NCI-H2171 treated with DMSO at 0.1 percent for 48 hours (cell line): ENCODE measurements at regions not wholly inside any gene's neighbourhood (a gene's known extent, or its start where the extent isn't known, plus 50 kb on each side); places are given as distances from the start of the nearest gene placed in this dataset.
"Not testable (repeated sequence)": the region's sequence is repeated elsewhere in the genome, so short reads cannot be mapped to it uniquely, and the experiment has no call there.

Source experiments
- DNase-seq: peaks from one replicate; lab custom pipeline; 2025; lab: John Stamatoyannopoulos, UW

DNA sequence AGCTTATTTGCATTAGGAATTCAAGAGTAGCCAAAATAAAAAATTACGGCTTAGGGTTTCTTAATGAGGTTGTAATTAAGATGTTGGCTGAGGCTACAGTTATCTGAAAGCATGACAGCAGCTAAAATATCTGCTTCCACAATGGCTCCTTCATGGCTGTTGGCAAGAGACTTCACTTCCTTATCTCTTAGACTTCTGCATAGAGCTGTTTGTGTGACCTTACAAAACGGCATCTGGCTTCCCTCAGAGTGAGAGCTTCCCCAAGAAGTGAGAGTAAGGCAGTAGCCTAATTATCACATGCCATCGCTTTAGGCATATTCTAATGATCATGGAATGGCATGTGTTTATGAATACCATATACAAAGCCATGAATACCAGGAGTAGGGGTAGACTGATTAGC, 57.6 kb downstream of the CCDC59 start:
- no peak for DNase-seq

DNA sequence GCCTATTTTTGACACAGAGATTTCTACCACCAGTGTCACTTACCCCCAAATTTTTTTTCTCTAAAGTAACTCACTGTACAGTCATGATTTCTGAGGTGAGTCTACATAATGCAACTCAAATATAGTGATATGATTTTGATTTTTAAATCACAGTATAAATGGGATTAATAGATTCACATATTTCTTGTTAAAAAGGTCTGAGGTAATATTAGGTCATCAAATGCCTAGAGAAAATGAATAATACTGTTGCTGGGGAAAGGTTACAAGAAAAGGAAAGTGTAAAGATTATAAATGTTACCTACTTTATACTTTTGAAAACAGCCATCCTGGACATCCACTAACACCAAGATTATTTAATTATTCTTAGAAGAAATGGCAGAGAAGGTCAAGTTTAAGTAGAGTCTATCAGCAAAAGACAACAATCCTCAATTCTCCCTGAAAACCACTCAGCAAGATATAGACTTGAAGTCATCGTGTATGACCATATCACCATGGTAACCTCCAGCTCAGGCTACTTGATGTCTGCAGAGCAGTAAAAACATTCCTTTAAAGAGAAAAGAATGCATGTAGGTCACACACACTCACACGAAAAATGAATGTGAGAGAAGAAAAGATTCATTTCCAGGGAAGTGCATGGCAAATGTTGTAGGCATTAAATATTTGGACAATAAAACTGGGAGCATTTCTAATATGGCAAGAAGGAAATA, 58.7 kb downstream of the CCDC59 start:
- DNase-seq, result no peak

DNA sequence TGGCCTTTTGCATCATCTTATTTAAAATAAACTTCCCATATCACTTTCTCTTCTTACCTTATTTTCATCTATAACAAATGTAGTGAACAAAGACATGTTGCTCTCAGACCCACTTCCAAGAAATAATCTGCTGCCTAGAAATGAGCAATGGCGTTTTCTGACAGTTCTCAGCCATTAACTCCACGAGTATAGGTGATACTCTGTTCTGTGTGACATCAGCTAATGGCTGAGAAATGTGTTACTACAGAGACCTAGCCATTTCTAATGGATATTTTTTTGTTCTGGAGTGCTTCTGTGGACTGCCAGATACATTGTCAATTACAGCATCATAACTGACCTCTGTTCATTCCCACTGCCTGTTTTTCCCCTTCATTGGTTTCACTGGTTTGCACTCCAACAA, 67.8 kb downstream of the CCDC59 start:
- no peak for DNase-seq

DNA sequence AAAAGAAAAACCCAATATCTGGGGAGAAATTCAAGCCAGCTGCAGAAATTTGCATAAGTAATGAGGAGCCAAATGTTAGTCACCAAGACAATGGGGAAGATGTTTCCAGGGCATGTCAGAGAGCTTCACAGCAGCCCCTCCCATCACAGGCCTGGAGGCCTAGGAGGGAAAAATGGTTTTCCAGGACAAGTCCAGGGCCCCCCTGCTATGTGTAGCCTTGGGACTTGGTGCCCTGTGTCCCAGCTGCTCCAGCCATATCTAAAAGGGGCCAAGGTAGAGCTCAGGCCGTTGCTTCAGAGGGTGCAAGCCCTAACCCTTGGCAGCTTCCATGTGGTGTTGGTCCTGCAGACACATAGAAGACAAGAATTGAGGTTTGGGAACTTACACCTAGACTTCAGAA, 76.9 kb downstream of the CCDC59 start:
- DNase-seq, result not testable (repeated sequence)

DNA sequence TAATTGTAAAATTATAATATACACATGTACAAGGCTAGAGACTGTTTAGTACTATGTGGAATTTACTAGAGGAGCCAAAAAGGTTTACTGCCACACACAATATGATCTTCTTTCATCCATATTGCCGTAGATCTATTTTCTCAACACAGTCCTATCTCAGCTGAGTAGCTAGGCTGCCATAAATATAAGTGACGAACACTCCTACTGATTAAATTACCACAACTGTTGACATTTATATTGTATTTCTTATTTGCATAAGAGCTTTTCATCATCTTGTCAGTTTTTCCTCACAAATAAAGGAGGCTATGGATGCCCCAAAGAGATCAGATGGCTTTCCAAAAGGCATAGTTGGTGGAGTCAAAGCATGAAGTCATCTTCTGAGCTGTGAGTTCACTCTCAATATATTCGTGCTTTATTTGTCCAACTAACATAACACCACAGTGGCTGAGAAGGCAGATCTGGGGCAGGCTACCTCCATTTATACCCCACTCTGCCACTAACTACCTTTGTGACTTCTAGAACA, 78.6 kb downstream of the CCDC59 start:
- no peak for DNase-seq

DNA sequence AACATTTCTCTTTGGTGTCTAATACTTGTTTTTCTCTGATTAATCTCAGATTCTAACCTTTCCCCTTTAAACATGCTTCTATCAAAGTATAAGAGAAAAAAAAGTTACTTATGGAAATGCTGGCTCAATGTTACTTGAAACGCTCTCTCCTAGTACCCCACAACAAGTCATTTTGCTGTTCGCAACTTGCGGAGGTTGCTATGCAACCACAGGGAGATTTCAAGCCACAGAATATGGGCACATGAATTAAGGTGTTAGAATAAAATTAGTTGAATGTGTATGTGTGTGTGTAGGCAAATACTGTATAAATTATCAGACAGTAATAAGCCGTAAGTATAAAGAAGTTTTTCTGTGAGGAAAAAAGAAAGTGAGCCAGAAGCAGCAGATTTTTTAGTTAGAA, 80.6 kb downstream of the CCDC59 start:
- DNase-seq, result no peak

DNA sequence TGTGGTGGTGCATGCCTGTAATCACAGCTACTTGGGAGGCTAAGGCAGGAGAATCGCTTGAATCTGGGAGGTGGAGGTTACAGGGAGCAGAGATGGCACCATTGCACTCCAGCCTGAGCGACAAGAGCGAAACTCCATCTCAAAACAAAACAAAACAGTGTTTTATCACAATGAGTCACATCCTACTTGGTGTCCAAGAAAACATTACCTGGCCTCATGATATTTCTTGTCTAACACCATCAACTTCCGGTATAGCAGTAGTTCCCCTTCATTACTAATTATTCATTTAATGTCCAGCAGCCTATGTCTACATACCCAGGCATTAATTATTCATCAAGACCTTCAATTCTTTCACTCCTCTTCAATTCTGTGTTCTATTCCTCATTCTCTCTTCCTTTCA, 115.5 kb downstream of the CCDC59 start:
- DNase-seq, result no peak

DNA sequence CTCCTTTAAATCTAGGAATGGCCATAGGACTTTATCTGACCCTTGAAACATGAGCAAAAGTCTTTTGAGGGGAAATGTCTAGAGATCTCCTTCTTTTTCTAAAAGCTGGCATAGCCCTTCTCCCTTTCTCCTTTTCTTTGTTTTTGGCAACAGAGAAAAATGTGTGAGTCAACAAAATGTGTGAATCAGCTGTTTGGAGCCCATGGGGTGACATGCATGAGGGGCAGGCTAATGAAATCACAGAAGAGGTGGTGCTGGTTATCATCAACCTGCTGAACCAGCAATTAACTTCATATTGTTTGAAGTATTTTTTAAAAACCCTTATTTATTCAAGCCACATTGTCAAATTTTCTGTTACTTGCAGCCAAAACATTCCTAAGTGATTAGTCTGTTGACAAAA, 132.3 kb downstream of the CCDC59 start:
- DNase-seq, result no peak

DNA sequence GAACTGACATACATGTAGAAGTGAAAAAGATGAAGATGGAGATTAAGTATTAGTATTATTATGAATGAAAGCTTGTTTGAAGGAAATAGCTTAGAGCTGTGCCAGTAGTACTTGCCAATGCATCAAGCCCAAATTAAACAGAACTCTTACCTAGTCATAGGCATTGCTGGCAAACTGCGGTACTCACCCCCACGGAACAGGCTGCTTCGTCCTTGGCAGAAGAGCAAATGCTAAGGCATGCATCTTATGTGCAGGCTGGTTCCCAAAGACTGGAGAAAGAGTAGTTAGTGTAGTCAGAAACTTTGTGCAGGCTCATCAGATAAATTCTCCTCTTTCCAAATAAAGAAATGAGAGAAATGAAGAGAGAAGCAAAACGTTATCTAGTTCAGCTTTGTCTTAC, 134.8 kb downstream of the CCDC59 start:
- DNase-seq, result no peak

DNA sequence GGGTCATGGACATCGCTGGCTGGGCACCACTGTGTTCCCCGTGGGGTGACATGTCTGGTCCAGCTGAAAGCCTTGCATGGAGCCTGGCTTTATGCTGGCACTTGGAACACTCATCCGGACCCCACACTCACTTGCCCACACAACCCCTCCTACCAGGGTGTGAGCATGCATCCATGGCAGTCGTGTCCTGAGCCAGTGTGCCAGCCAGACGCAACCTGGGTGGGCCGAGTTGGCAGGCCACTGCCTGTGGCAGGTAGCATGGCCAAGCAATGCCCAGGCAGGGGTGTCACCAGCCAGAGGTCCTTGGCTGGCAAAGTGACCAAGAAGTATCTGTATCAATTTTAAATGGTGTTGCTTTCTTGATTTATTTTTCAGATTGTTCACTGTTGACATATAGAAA, 141.7 kb downstream of the CCDC59 start:
- DNase-seq, result no peak

DNA sequence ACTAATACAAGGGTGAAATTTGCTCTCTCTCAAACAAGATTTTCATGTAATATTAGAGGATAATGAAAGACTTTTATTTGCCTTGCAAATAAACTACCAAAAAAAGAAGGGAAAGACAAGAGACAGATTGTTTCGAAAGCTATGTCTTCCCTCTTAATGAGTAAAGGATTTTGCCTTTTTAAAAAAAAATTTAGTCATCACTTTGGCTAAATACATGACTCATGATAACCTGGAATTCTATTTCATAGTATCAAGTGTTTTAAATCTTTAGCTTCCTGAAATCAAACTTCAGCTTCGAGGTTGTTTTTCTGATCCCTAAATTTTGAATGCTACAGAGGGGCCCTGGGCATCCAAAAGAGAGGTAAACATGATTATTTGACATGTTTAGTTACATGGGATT, 144.4 kb downstream of the CCDC59 start:
- no peak for DNase-seq

DNA sequence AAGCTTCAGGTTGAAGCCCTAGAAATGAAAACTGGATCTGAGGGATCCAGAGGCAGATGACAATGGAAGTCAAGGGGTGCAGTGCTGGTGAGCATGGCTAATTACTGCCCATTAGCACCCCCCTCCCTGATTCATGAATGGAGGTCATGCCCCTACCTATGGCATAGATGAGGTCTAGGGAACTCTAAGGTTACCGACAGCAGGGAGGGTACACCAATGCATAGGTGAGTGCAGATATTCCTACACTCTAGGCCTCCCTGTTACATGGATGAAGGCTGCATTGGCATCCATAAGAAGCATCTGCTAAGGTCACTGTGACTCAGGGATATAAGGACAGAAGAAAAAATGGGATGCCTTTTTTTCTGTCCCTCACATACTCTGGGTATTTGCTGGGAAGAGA, 147.3 kb downstream of the CCDC59 start:
- no peak for DNase-seq

DNA sequence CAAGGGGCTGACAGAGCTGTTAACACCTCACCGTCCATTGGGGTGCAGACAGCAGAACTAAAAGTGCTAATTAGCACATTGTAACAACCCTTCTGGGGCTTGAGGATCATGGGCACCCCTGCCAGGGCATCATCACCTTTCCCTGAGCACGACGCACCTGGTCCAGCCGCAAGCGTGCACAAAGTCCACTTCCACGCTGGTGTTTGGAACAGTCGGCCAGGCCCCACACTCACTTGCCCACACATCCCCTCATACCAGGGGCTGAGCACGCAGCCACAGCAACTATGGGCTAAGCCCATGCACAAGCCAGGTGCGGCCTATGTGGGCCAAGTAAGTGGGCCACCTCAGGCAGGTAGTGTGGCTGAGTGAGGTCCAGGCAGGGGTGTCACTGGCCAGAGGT, 148.7 kb downstream of the CCDC59 start:
- DNase-seq, result no peak

DNA sequence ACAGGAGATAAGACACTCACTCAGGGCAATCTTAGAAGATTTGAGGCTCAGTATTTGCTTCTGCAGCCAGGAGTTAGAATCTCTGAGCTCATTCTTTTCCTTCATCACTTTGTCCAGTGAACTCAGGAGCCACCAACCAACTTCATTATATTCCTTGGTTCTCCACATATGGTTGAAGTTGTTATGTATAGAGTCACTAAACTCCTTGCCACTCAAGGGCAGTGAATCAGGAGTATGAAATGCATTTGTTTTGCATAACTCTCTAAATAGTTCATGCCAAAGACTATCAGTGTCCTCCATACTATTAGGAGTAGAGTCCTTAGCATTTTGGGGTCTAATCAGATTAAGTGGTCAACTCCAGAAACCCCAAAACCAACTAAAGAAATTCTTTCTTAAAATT, 150.6 kb downstream of the CCDC59 start:
- no peak for DNase-seq

DNA sequence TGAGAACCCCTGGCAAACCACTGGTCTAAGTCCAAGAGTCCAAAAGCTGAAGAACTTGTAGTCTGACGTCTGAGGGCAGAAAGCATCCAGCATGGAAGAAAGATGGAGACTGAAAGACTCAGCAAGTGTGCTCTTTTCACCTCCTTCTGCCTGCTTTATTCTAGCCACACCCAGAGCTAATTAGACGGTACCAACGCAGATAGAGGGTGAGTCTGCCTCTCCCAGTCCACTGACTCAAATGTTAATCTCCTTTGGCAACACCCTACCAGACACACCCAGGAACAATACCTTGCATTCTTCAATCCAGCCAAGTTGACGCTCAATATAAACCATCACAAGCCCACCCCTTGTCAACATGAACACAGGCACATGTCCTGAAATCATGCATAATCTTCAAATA, 155.1 kb downstream of the CCDC59 start:
- DNase-seq, result no peak

DNA sequence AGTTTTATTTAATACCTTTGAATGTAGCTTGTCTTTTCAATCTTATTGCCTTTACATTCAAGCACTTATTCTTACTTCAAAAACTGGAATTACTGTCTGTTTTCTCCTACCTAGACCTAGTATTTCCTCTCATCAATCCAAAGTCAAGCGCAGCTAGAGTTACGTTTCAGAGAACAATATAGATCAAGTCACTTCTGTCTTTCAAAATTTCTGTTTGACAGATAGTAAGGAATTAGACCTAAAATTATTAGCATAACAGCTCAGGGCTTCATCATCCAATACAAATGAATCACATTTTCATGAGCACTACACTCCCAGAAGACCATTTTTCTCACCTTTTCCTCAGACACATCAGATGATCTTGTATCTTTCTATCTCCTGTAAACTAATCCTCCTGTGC, 170.6 kb downstream of the CCDC59 start:
- DNase-seq, result no peak

DNA sequence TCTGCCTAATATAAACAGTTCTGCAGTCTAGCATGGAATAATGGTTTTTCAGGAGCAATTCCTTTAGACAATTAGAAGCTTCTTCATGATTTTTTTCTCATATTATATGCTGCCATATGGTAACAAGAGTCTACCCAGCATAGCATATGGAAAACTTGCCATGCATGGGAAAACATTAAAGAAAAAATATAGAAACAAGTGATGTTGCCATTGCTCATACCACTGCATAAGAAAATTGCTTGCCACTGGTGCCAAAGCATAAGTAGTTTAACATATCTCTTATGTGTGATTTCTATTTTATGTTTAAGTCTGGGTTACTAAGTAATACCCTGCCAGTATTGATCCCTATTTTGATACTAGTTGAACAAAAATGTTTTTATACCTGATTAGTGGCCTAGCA, 171.2 kb downstream of the CCDC59 start:
- peak; percentile 74 for DNase-seq

DNA sequence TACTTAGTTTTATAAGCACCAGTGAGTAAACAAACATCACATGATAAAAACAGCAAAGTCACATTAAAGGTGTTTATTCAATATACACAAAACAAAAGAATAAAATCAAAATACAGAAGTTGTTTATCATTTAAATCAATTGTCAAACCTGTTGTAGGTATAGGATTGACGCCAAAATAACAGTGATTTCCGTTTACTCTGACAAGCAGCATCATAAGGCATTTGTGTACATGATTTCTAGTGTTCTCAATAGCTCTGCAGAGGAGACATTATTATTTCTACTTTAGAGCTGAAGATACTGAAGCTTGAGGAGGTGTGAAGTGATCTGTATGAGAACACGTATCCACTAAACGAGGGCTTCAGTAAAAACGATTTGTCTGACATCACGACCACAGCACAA, 171.9 kb downstream of the CCDC59 start:
- DNase-seq, result no peak

DNA sequence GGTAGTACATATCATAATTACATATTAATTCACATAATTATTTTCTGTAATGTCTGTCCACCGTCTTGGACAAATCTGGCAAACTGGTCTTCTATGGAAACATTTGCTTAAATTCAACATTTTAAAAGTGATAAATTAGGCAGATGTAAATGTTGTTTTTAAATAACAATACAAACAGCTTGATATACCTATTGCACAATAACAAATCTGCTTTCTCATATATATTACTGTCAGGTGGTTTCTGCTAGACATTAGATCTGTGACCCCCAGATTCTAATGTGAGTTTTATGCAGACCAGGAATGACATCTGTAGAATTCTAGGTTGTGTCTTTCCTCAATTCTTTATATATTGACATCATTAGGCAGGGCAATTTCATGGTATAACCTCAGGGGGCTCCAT, 173.3 kb downstream of the CCDC59 start:
- DNase-seq, result no peak

DNA sequence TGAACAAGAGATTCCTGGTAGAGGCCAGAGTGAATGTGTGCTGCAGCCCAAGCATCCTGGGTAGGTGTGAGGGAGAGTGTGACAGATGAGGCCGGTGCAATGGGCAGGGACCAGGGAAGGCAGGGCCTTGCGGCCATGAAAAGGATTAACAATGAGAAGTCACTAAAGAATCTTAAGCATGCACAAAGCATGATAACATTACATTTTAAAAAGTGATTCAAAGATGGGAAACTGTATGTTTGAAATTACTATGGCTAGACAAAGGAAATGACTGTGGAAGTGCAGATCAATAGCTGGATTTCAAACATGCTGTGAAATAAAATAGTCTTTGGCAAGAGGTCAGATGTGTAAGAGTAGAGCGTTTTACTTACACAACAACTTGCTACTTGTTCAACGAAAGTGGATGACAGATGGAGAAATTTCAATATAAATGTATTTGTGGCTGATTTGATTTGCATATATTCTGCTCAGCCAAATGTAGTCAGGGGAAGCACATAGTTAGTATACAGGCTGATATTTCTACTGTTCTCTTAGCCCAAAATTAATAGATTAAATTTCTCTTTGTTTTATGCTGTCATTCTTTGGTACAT, 175.5 kb downstream of the CCDC59 start:
- peak; percentile 24 for DNase-seq

DNA sequence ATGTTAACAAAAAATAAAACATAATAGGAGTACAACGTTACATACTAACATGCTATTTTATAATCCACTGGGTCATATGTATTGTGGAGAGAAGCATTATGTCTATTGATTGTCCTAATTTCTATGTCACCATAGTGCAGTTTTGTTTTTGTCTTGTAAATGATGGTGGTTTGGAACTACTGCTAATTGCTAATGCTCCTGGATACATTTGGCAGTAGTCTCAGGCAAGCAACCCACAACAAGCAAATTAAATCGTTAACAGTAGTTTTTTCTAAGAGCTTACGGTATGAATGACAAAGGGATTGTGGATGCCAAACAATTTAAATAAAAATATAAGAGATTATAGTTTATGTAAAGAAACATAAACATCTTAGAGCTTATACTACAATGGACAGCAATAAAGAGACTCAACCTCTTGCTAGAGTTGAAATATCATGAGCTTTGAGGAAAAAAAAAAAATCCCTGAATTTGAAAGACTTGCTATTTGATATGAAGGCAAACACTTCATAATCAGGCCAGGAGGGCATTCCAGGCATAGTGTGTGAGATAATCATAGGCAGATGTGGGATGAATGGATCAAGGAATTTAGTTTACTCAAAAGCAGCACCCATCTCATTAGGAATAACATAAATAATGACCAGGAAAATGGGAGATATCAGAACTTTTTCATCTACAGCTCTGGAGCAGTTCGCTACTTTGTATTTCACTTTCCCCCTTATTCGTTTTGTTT, 181.3 kb downstream of the CCDC59 start:
- peak; percentile 70 for DNase-seq

DNA sequence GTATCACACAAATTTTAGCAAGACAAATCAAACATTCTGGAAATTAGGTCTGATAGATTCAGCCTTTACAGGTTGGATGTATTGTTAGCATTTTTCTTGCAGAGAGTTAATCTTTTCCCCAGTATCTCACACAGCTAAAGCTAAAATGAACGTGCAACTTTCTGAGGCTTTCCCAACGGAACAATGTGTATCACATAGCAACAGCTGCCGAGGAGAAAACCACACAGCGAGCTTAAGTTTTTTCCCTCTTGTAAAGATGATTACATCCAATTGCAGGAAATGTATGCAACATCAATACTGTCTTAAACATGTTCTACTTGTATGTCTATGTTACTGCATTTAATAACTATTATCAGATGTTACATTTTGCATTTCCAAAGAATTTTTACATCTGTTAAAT, 182.2 kb downstream of the CCDC59 start:
- peak; percentile 74 for DNase-seq

DNA sequence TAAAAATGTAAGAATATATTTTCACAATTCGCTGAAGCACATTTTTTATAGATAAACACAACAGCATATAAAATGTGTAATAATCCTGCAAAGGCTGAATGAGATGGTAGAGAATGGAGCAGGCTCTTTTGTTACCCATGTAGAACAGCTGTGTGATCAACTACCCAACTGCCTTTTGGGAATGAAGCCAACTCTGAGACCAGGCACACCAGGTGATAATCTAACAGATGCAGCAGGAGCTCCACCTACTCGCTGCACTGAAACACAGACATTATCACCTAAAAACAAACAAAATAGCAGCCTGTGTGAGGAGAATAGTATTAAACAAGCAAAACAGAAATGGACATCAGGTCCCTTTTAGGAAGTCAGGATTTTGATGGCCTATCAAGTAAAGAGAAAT, 183.3 kb downstream of the CCDC59 start:
- DNase-seq, result peak; percentile 99
